ENCODE measurements at regions not wholly inside any gene's neighbourhood (a gene's known extent, or its start where the extent isn't known, plus 50 kb on each side); places are given as distances from the start of the nearest gene placed in this dataset.
"Not testable (repeated sequence)": the region's sequence is repeated elsewhere in the genome, so short reads cannot be mapped to it uniquely, and the experiment has no call there.

- DNase-seq (ENCODE audit: low read depth in 2 of 2): no peak
These were observed 1596.6 kb upstream of the CELF4 start for GRCh38 chr18:39162013-39162827.

GRCh38 chr18:39149211-39149806 is 1583.7 kb upstream of the CELF4 start:
- DNase-seq (ENCODE audit: low read depth in 2 of 2): no peak

- DNase-seq (ENCODE audit: low read depth in 2 of 2): no peak
These were observed 1568.7 kb upstream of the CELF4 start for GRCh38 chr18:39134255-39134654.

GRCh38 chr18:39127538-39127937 is 1561.9 kb upstream of the CELF4 start:
- not testable (repeated sequence) for DNase-seq (ENCODE audit: low read depth in 2 of 2)

GRCh38 chr18:39113790-39114189 is 1548.2 kb upstream of the CELF4 start:
- DNase-seq (ENCODE audit: low read depth in 2 of 2): no peak

GRCh38 chr18:39105104-39105503 is 1539.5 kb upstream of the CELF4 start:
- DNase-seq (ENCODE audit: low read depth in 2 of 2): no peak

GRCh38 chr18:39072970-39073369 is 1507.4 kb upstream of the CELF4 start:
- DNase-seq (ENCODE audit: low read depth in 2 of 2): no peak

GRCh38 chr18:39062426-39062825 is 1496.8 kb upstream of the CELF4 start:
- DNase-seq (ENCODE audit: low read depth in 2 of 2): no peak

GRCh38 chr18:39058386-39059000 is 1492.9 kb upstream of the CELF4 start:
- no peak for DNase-seq (ENCODE audit: low read depth in 2 of 2)

- DNase-seq (ENCODE audit: low read depth in 2 of 2): no peak
These were observed 1491.9 kb upstream of the CELF4 start for GRCh38 chr18:39057423-39058064.

GRCh38 chr18:39053571-39053970 is 1488.0 kb upstream of the CELF4 start:
- no peak for DNase-seq (ENCODE audit: low read depth in 2 of 2)

GRCh38 chr18:39051013-39051412 is 1485.4 kb upstream of the CELF4 start:
- no peak for DNase-seq (ENCODE audit: low read depth in 2 of 2)

- DNase-seq (ENCODE audit: low read depth in 2 of 2): no peak
These were observed 1474.2 kb upstream of the CELF4 start for GRCh38 chr18:39039813-39040212.

GRCh38 chr18:39037925-39038324 is 1472.3 kb upstream of the CELF4 start:
- DNase-seq (ENCODE audit: low read depth in 2 of 2): no peak

- DNase-seq (ENCODE audit: low read depth in 2 of 2): no peak
These were observed 1467.7 kb upstream of the CELF4 start for GRCh38 chr18:39033312-39033711.

- DNase-seq (ENCODE audit: low read depth in 2 of 2): no peak
These were observed 1466.0 kb upstream of the CELF4 start for GRCh38 chr18:39031647-39032046.

- DNase-seq (ENCODE audit: low read depth in 2 of 2): no peak
These were observed 1464.6 kb upstream of the CELF4 start for GRCh38 chr18:39030124-39030655.

- no peak for DNase-seq (ENCODE audit: low read depth in 2 of 2)
These were observed 1459.9 kb upstream of the CELF4 start for GRCh38 chr18:39025531-39025930.

- no peak for DNase-seq (ENCODE audit: low read depth in 2 of 2)
These were observed 1454.4 kb upstream of the CELF4 start for GRCh38 chr18:39019989-39020388.

GRCh38 chr18:39007031-39007902 is 1441.7 kb upstream of the CELF4 start:
- DNase-seq (ENCODE audit: low read depth in 2 of 2): no peak

GRCh38 chr18:38996056-38996455 is 1430.5 kb upstream of the CELF4 start:
- DNase-seq (ENCODE audit: low read depth in 2 of 2): no peak

All from stimulated activated CD4-positive, alpha-beta T cell treated with anti-CD3 and anti-CD28 coated beads, Interleukin-1b, Interleukin-23, amount 100 ng/mL, for 1 hour (primary cell).